Vagina (tissue), 2 donors: ENCODE measurements at regions not wholly inside any gene's neighbourhood (a gene's known extent, or its start where the extent isn't known, plus 50 kb on each side); places are given as distances from the start of the nearest gene placed in this dataset.

Experiments used
- DNase-seq, 2 donors: peaks; one replicate each; pipeline ENCODE4 v3.0.0-alpha.2; 2017; ENCODE audit errors: extremely low spot score in 2 of 2
- H3K27ac ChIP-seq: fragments of 200-600 bp; sonication (generic); one replicate; pipeline ENCODE4 v1.5.1; 2019
- H3K27me3 ChIP-seq: fragments of 200-600 bp; sonication (generic); one replicate; pipeline ENCODE4 v1.5.1; 2019
- H3K36me3 ChIP-seq, 2 donors: fragments of 200-600 bp; sonication (generic); one replicate each; pipeline ENCODE4 v1.5.1; 2017 to 2019
- H3K4me1 ChIP-seq: fragments of 200-600 bp; sonication (generic); one replicate; pipeline ENCODE4 v1.5.1; 2019
- H3K4me3 ChIP-seq, 2 donors: fragments of 200-600 bp; sonication (generic); 1 replicate in 1 of 2; 2 replicates in 1 of 2; pipeline ENCODE4 v1.5.1; 2016 to 2019
- H3K9me3 ChIP-seq: fragments of 200-600 bp; sonication (generic); one replicate; pipeline ENCODE4 v1.5.1; 2019
- CTCF ChIP-seq, 3 experiments: fragments of 450-650 bp in 2 of 3; fragments of 200-600 bp in 1 of 3; sonication (generic) in 1 of 3; IDR thresholded peaks; one replicate each; pipeline ENCODE4 v1.5.1; 2017 to 2019; ENCODE audit warnings: antibody characterized with exemption in 3 of 3, mild to moderate bottlenecking in 2 of 3, moderate library complexity in 2 of 3
- POLR2A ChIP-seq, 2 donors: fragments of 450-650 bp; IDR thresholded peaks; one replicate each; pipeline ENCODE4 v1.6.1; 2017; ENCODE audit warnings: antibody characterized with exemption in 2 of 2, mild to moderate bottlenecking in 2 of 2, moderate library complexity in 2 of 2
- POLR2AphosphoS5 ChIP-seq, 2 donors: sonication (generic); formaldehyde crosslinking; IDR thresholded peaks; one replicate each; pipeline ENCODE4 v1.9.0; 2017; ENCODE audit warnings: antibody characterized with exemption in 2 of 2, mild to moderate bottlenecking in 2 of 2, low read depth in 1 of 2; ENCODE audit not compliant: insufficient read depth in 1 of 2
- intact Hi-C: fragments of 100-400 bp; cut with DNase I; formaldehyde crosslinking; loops from one replicate; pipeline ENCODE4 v1.15.1; 2023

- H3K4me1 ChIP-seq, result peaks cover 11% of the 10 kb centered on the region
Observed at GRCh38 chr1:101310506-101310905, 73.7 kb downstream of the S1PR1 start.

GRCh38 chr1:101311146-101311920 lies 74.5 kb downstream of the S1PR1 start:
- no peaks in the 10 kb centered on the region for H3K36me3 ChIP-seq
- TF ChIP-seq POLR2AphosphoS5 (IDR thresholded peaks at IDR 0.05; ENCODE audit: insufficient read depth in 1 of 2, low read depth in 1 of 2) (no peak), CTCF (IDR thresholded peaks at IDR 0.05) (no peak), POLR2A (IDR thresholded peaks at IDR 0.05) (no peak)
- peak in 1 of 2 donors; percentile 54 for DNase-seq
- H3K4me1 ChIP-seq, result peaks cover 11% of the 10 kb centered on the region
- H3K27ac ChIP-seq, result no peak overlapping the region
- H3K27me3 ChIP-seq, result no peaks in the 10 kb centered on the region
- intact Hi-C loops, result no loop called here
- H3K9me3 ChIP-seq, result no peaks in the 10 kb centered on the region
- no peak overlapping the region for H3K4me3 ChIP-seq

More at GRCh38 chr1:101310506-101310905, 73.7 kb downstream of the S1PR1 start:
- DNase-seq, result peak in 1 of 2 donors; percentile 11
- no peak for TF ChIP-seq POLR2AphosphoS5 (IDR thresholded peaks at IDR 0.05; ENCODE audit: insufficient read depth in 1 of 2, low read depth in 1 of 2)
- no peak for TF ChIP-seq POLR2A (IDR thresholded peaks at IDR 0.05)
- no peak for TF ChIP-seq CTCF (IDR thresholded peaks at IDR 0.05)
- no peaks in the 10 kb centered on the region for H3K9me3 ChIP-seq
- H3K27me3 ChIP-seq, result no peaks in the 10 kb centered on the region
- H3K27ac ChIP-seq, result no peak overlapping the region
- no peak overlapping the region for H3K4me3 ChIP-seq
- intact Hi-C loops, result no loop called here
- no peaks in the 10 kb centered on the region for H3K36me3 ChIP-seq

GRCh38 chr1:101312147-101312546 lies 75.3 kb downstream of the S1PR1 start:
- Histone ChIP-seq H3K9me3 (no peaks in the 10 kb centered on the region), H3K36me3 (no peaks in the 10 kb centered on the region), H3K27me3 (no peaks in the 10 kb centered on the region), H3K4me3 (no peak overlapping the region), H3K27ac (no peak overlapping the region), H3K4me1 (peaks cover 11% of the 10 kb centered on the region)
- TF ChIP-seq POLR2AphosphoS5 (IDR thresholded peaks at IDR 0.05; ENCODE audit: insufficient read depth in 1 of 2, low read depth in 1 of 2), result no peak
- no peak for TF ChIP-seq CTCF (IDR thresholded peaks at IDR 0.05)
- no peak for TF ChIP-seq POLR2A (IDR thresholded peaks at IDR 0.05)
- intact Hi-C loops, result no loop called here
- peak in 1 of 2 donors; percentile 22 for DNase-seq

GRCh38 chr1:101313356-101313755 lies 76.5 kb downstream of the S1PR1 start:
- DNase-seq, result peak in 1 of 2 donors; percentile 49
- Histone ChIP-seq H3K4me3 (no peak overlapping the region), H3K4me1 (peaks cover 11% of the 10 kb centered on the region), H3K27ac (no peak overlapping the region), H3K36me3 (no peaks in the 10 kb centered on the region), H3K9me3 (no peaks in the 10 kb centered on the region), H3K27me3 (no peaks in the 10 kb centered on the region)
- intact Hi-C loops, result no loop called here
- TF ChIP-seq POLR2AphosphoS5 (IDR thresholded peaks at IDR 0.05; ENCODE audit: insufficient read depth in 1 of 2, low read depth in 1 of 2) (no peak), CTCF (IDR thresholded peaks at IDR 0.05) (no peak), POLR2A (IDR thresholded peaks at IDR 0.05) (no peak)

- TF ChIP-seq POLR2A (IDR thresholded peaks at IDR 0.05), result no peak
- no peak for TF ChIP-seq CTCF (IDR thresholded peaks at IDR 0.05)
- TF ChIP-seq POLR2AphosphoS5 (IDR thresholded peaks at IDR 0.05; ENCODE audit: insufficient read depth in 1 of 2, low read depth in 1 of 2), result no peak
- peak in 1 of 2 donors; percentile 54 for DNase-seq
- Histone ChIP-seq H3K4me1 (peaks cover 8% of the 10 kb centered on the region), H3K27ac (no peak overlapping the region), H3K9me3 (no peaks in the 10 kb centered on the region), H3K27me3 (no peaks in the 10 kb centered on the region), H3K4me3 (no peak overlapping the region), H3K36me3 (no peaks in the 10 kb centered on the region)
- intact Hi-C loops, result no loop called here
Observed at GRCh38 chr1:101314244-101314643, 77.4 kb downstream of the S1PR1 start.
